OCI-LY3 (cell line): ENCODE measurements at regions not wholly inside any gene's neighbourhood (a gene's known extent, or its start where the extent isn't known, plus 50 kb on each side); places are given as distances from the start of the nearest gene placed in this dataset.

Source experiments
- CTCF ChIP-seq: fragments of 200-600, 300-600 bp; sonication (generic); IDR thresholded peaks from 2 replicates; pipeline ENCODE4 v1.5.1; 2014; ENCODE audit warnings: antibody characterized with exemption, low read length, low read depth
- EZH2phosphoT487 ChIP-seq: fragments of 200-600 bp; shearing (Covaris generic); IDR thresholded peaks from 2 replicates; pipeline ENCODE4 v1.6.1; 2018; ENCODE audit warnings: antibody characterized with exemption, mixed run types, low read depth

DNA sequence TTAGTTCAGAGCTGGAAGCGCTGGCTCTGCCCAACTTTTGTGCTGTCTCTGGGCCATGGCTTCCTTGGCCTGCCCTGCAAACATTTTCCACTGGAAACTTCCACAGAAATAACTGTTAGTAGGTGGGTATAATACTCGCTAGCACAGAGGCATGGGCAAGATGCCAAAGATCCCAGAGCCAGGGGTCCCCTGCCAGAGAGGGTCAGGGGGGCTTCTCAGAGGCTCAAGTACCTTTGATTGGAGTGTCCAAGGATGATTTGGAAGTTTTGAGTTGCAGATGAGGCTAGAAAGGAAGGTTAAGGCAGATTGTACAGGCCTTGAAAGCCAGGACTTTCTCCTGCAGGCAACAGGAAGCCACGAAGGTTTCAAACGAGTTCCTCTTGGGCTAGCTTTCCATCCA, 187.6 kb downstream of the DICER1 start:
- TF ChIP-seq CTCF (no peak), EZH2phosphoT487 (no peak)
